HG02798 (cell line): ENCODE measurements at regions not wholly inside any gene's neighbourhood (a gene's known extent, or its start where the extent isn't known, plus 50 kb on each side); places are given as distances from the start of the nearest gene placed in this dataset.
"Not testable (repeated sequence)": the region's sequence is repeated elsewhere in the genome, so short reads cannot be mapped to it uniquely, and the experiment has no call there.

Source experiments
- ATAC-seq: cut with Tn5 transposase; IDR thresholded peaks from one replicate; pipeline ENCODE4 v1.9.1; 2021; ENCODE audit warnings: mild to moderate bottlenecking; ENCODE audit not compliant: unreplicated experiment, poor library complexity

GRCh38 chr5:89218364-89218763 lies 335.4 kb upstream of the MEF2C start:
- ATAC-seq: no peak

GRCh38 chr5:89216606-89217005 lies 333.6 kb upstream of the MEF2C start:
- no peak for ATAC-seq

GRCh38 chr5:89213573-89213972 lies 330.6 kb upstream of the MEF2C start:
- ATAC-seq: no peak

- ATAC-seq: no peak
Observed at GRCh38 chr5:89211836-89212235, 328.9 kb upstream of the MEF2C start.

GRCh38 chr5:89208811-89209210 lies 325.8 kb upstream of the MEF2C start:
- ATAC-seq: no peak

- no peak for ATAC-seq
Observed at GRCh38 chr5:89208392-89208791, 325.4 kb upstream of the MEF2C start.

GRCh38 chr5:89204756-89205155 lies 321.8 kb upstream of the MEF2C start:
- no peak for ATAC-seq

GRCh38 chr5:89203611-89204010 lies 320.6 kb upstream of the MEF2C start:
- no peak for ATAC-seq

GRCh38 chr5:89200899-89201298 lies 317.9 kb upstream of the MEF2C start:
- ATAC-seq: no peak

GRCh38 chr5:89199306-89199705 lies 316.3 kb upstream of the MEF2C start:
- no peak for ATAC-seq

GRCh38 chr5:89191374-89191773 lies 308.4 kb upstream of the MEF2C start:
- ATAC-seq: no peak

- ATAC-seq: no peak
Observed at GRCh38 chr5:89190515-89191265, 307.7 kb upstream of the MEF2C start.

- no peak for ATAC-seq
Observed at GRCh38 chr5:89187883-89188465, 305.0 kb upstream of the MEF2C start.

- ATAC-seq: no peak
Observed at GRCh38 chr5:89187268-89187667, 304.3 kb upstream of the MEF2C start.

- ATAC-seq: no peak
Observed at GRCh38 chr5:89181546-89181945, 298.6 kb upstream of the MEF2C start.

- ATAC-seq: no peak
Observed at GRCh38 chr5:89179731-89180130, 296.7 kb upstream of the MEF2C start.

GRCh38 chr5:89178541-89178940 lies 295.6 kb upstream of the MEF2C start:
- ATAC-seq: no peak

GRCh38 chr5:89173528-89173927 lies 290.5 kb upstream of the MEF2C start:
- ATAC-seq: no peak

- peak; percentile 96 for ATAC-seq
Observed at GRCh38 chr5:89168766-89169165, 285.8 kb upstream of the MEF2C start.

- not testable (repeated sequence) for ATAC-seq
Observed at GRCh38 chr5:89164703-89165102, 281.7 kb upstream of the MEF2C start.

GRCh38 chr5:89156226-89156625 lies 273.2 kb upstream of the MEF2C start:
- no peak for ATAC-seq

- no peak for ATAC-seq
Observed at GRCh38 chr5:89147031-89147430, 264.0 kb upstream of the MEF2C start.
